ENCODE measurements at regions not wholly inside any gene's neighbourhood (a gene's known extent, or its start where the extent isn't known, plus 50 kb on each side); places are given as distances from the start of the nearest gene placed in this dataset.

- TF ChIP-seq CTCF (IDR thresholded peaks at IDR 0.05 in 8 of 11, conservative IDR thresholded peaks at IDR 0.05 in 3 of 11) (no peak), POLR2A (IDR thresholded peaks at IDR 0.05) (no peak), POLR2AphosphoS5 (IDR thresholded peaks at IDR 0.05) (no peak)
Observed at GRCh38 chr3:186414735-186415419, 52.8 kb upstream of the DGKG start.
